CD4-positive, alpha-beta T cell (primary cell): ENCODE measurements at regions not wholly inside any gene's neighbourhood (a gene's known extent, or its start where the extent isn't known, plus 50 kb on each side); places are given as distances from the start of the nearest gene placed in this dataset.

ENCODE experiments used
- ATAC-seq: fragments of 200-7000 bp; cut with Tn5 transposase; one replicate; pipeline ENCODE4 v1.10.0; 2022; ENCODE audit warnings: mild to moderate bottlenecking; ENCODE audit not compliant: poor library complexity
- CTCF ChIA-PET: fragments of 350-600 bp; sonication (Branson Sonifier 250); formaldehyde crosslinking; loops from one replicate; lab custom pipeline; 2021; ENCODE audit warnings: antibody characterized with exemption, inconsistent platforms; lab: Charles Lee
- POLR2A ChIA-PET: fragments of 350-600 bp; sonication (Branson Sonifier 250); formaldehyde crosslinking; loops from one replicate; lab custom pipeline; 2021; ENCODE audit warnings: antibody characterized with exemption, inconsistent platforms; lab: Charles Lee
- DNase-seq, 14 experiments: peaks; one replicate each; pipeline ENCODE4 v3.0.0-alpha.2; 2013 to 2020; ENCODE audit warnings: mixed read lengths in 2 of 14
- H3K27ac ChIP-seq, 2 donors: one replicate each; pipeline versions ENCODE4 v1.5.1 to v1.7.0; 2013; ENCODE audit warnings: low read length in 2 of 2, low read depth in 1 of 2, mild to moderate bottlenecking in 1 of 2
- H3K27me3 ChIP-seq, 2 experiments: 1 replicate in 1 of 2; 2 replicates in 1 of 2; pipeline versions ENCODE4 v1.6.1 to v1.7.0; 2013; ENCODE audit warnings: low read length in 2 of 2, control low read depth in 1 of 2, mild to moderate bottlenecking in 1 of 2, moderate library complexity in 1 of 2; ENCODE audit not compliant: insufficient read depth in 2 of 2, control insufficient read depth in 1 of 2
- H3K36me3 ChIP-seq: one replicate; pipeline ENCODE4 v1.6.1; 2013; ENCODE audit warnings: low read length, control low read depth; ENCODE audit not compliant: insufficient read depth
- H3K4me1 ChIP-seq: one replicate; pipeline ENCODE4 v1.6.1; 2013; ENCODE audit warnings: low read length, control low read depth; ENCODE audit not compliant: insufficient read depth
- H3K4me3 ChIP-seq: one replicate; pipeline ENCODE4 v1.5.1; 2013; ENCODE audit warnings: mild to moderate bottlenecking, low read length, moderate library complexity
- H3K9me3 ChIP-seq, 2 experiments: 1 replicate in 1 of 2; 2 replicates in 1 of 2; pipeline versions ENCODE4 v1.6.1 to v1.7.0; 2013; ENCODE audit warnings: low read length in 2 of 2, mild to moderate bottlenecking in 2 of 2, control low read depth in 1 of 2, moderate library complexity in 1 of 2; ENCODE audit not compliant: control insufficient read depth in 1 of 2, insufficient read depth in 1 of 2
- H3K27ac Mint-ChIP-seq: one replicate; pipeline ENCODE4 v1.8.0; 2020; ENCODE audit warnings: mixed read lengths
- H3K27me3 Mint-ChIP-seq: one replicate; pipeline ENCODE4 v1.8.0; 2021; ENCODE audit warnings: mixed read lengths
- H3K36me3 Mint-ChIP-seq: one replicate; pipeline ENCODE4 v1.8.0; 2021; ENCODE audit warnings: low read depth, mixed read lengths
- H3K4me1 Mint-ChIP-seq: one replicate; pipeline ENCODE4 v1.8.0; 2021; ENCODE audit warnings: low read depth, mixed read lengths
- H3K4me3 Mint-ChIP-seq: one replicate; pipeline ENCODE4 v1.8.0; 2020; ENCODE audit warnings: mild to moderate bottlenecking, mixed read lengths
- H3K9me3 Mint-ChIP-seq: one replicate; pipeline ENCODE4 v1.8.0; 2020; ENCODE audit warnings: mixed read lengths
- CTCF ChIP-seq: fragments of 200-600 bp; IDR thresholded peaks from one replicate; pipeline ENCODE4 v1.8.0; 2022; ENCODE audit warnings: antibody characterized with exemption, mild to moderate bottlenecking
- intact Hi-C, 2 experiments: fragments of 100-400 bp; cut with DNase I in 1 of 2; cut with micrococcal nuclease in 1 of 2; formaldehyde crosslinking; loops; one replicate each; pipeline versions ENCODE4 v1.15.1 to v1.9.0; 2023 to 2025; cut with DNase I, micrococcal nuclease

GRCh38 chr6:760982-761955, 68.3 kb upstream of the EXOC2 start:
- peaks cover 0 to 5% of the 10 kb centered on the region in 2 experiments for H3K27me3 ChIP-seq
- Mint-ChIP-seq H3K36me3 (no peaks in the 10 kb centered on the region), H3K4me3 (no peak overlapping the region), H3K4me1 (no peaks in the 10 kb centered on the region), H3K27ac (no peak overlapping the region), H3K9me3 (no peaks in the 10 kb centered on the region), H3K27me3 (peaks cover 18% of the 10 kb centered on the region)
- H3K27ac ChIP-seq: no peak overlapping the region
- DNase-seq (no peak), ATAC-seq (no peak)
- H3K36me3 ChIP-seq: no peaks in the 10 kb centered on the region
- no peaks in the 10 kb centered on the region for H3K4me1 ChIP-seq
- H3K4me3 ChIP-seq: no peak overlapping the region
- H3K9me3 ChIP-seq: peaks cover 0 to 6% of the 10 kb centered on the region in 2 experiments
- POLR2A ChIA-PET: no interaction called here
- CTCF ChIA-PET: no interaction called here
- TF ChIP-seq CTCF: no peak
- intact Hi-C loops: no loop called here

GRCh38 chr6:759729-760128, 66.8 kb upstream of the EXOC2 start:
- Histone ChIP-seq H3K4me1 (no peaks in the 10 kb centered on the region), H3K4me3 (no peak overlapping the region), H3K27me3 (peaks cover 0 to 2% of the 10 kb centered on the region in 2 experiments), H3K36me3 (no peaks in the 10 kb centered on the region), H3K9me3 (peaks cover 0 to 6% of the 10 kb centered on the region in 2 experiments), H3K27ac (no peak overlapping the region)
- peaks cover 14% of the 10 kb centered on the region for H3K27me3 Mint-ChIP-seq
- no peak for TF ChIP-seq CTCF
- ChIA-PET CTCF (no interaction called here), POLR2A (no interaction called here)
- no peak overlapping the region for H3K4me3 Mint-ChIP-seq
- no peaks in the 10 kb centered on the region for H3K36me3 Mint-ChIP-seq
- no peak overlapping the region for H3K27ac Mint-ChIP-seq
- no peaks in the 10 kb centered on the region for H3K9me3 Mint-ChIP-seq
- intact Hi-C loops: no loop called here
- no peak for DNase-seq
- no peak for ATAC-seq
- H3K4me1 Mint-ChIP-seq: no peaks in the 10 kb centered on the region

GRCh38 chr6:756224-756623, 63.3 kb upstream of the EXOC2 start:
- no peak overlapping the region for H3K27ac Mint-ChIP-seq
- H3K4me1 ChIP-seq: no peaks in the 10 kb centered on the region
- DNase-seq: no peak
- H3K4me3 Mint-ChIP-seq: no peak overlapping the region
- peaks cover 0 to 4% of the 10 kb centered on the region in 2 experiments for H3K9me3 ChIP-seq
- H3K36me3 ChIP-seq: no peaks in the 10 kb centered on the region
- intact Hi-C loops: no loop called here
- CTCF ChIA-PET: no interaction called here
- no peak overlapping the region for H3K27ac ChIP-seq
- no peaks in the 10 kb centered on the region for H3K36me3 Mint-ChIP-seq
- ATAC-seq: no peak
- no peaks in the 10 kb centered on the region for H3K4me1 Mint-ChIP-seq
- peaks cover 0 to 2% of the 10 kb centered on the region in 2 experiments for H3K27me3 ChIP-seq
- no peak for TF ChIP-seq CTCF
- POLR2A ChIA-PET: no interaction called here
- no peak overlapping the region for H3K4me3 ChIP-seq
- no peaks in the 10 kb centered on the region for H3K27me3 Mint-ChIP-seq
- no peaks in the 10 kb centered on the region for H3K9me3 Mint-ChIP-seq
